GM12892 (cell line): ENCODE measurements at regions not wholly inside any gene's neighbourhood (a gene's known extent, or its start where the extent isn't known, plus 50 kb on each side); places are given as distances from the start of the nearest gene placed in this dataset.

Source experiments
- DNase-seq: peaks from one replicate; pipeline ENCODE4 v3.0.0; 2011; ENCODE audit not compliant: insufficient read length
- FAIRE-seq: peaks from 2 replicates; lab custom pipeline; 2011; peaks lifted over from hg19 to GRCh38; lab: Jason Lieb, UNC
- POLR2A ChIP-seq: IDR thresholded peaks from 2 replicates; pipeline ENCODE4 v1.6.1; 2011; ENCODE audit warnings: low read depth, low read length, control low read depth
- POLR2AphosphoS5 ChIP-seq: IDR thresholded peaks from 2 replicates; pipeline ENCODE4 v1.6.1; 2011; ENCODE audit warnings: low read depth, low read length, control low read depth
- TAF1 ChIP-seq: IDR thresholded peaks from 2 replicates; pipeline ENCODE4 v1.6.1; 2011; ENCODE audit warnings: low read depth, mild to moderate bottlenecking, control low read depth, low read length, borderline replicate concordance

GRCh38 chr11:15816260-15816871 is 540.0 kb downstream of the SOX6 start:
- no peak for DNase-seq
- no peak for FAIRE-seq
- no peak for TF ChIP-seq POLR2A
- TF ChIP-seq TAF1, result no peak
- TF ChIP-seq POLR2AphosphoS5, result no peak

GRCh38 chr11:15817001-15817400 is 539.3 kb downstream of the SOX6 start:
- no peak for FAIRE-seq
- DNase-seq, result no peak
- TF ChIP-seq POLR2A (no peak), POLR2AphosphoS5 (no peak), TAF1 (no peak)

- DNase-seq, result no peak
- TF ChIP-seq POLR2A (no peak), POLR2AphosphoS5 (no peak), TAF1 (no peak)
- FAIRE-seq, result no peak
Measured at GRCh38 chr11:15818132-15818842, 538.1 kb downstream of the SOX6 start.

- DNase-seq, result peak; percentile 11
- FAIRE-seq, result peak; percentile 98
- no peak for TF ChIP-seq POLR2A
- TF ChIP-seq POLR2AphosphoS5, result no peak
- TF ChIP-seq TAF1, result no peak
Measured at GRCh38 chr11:15819679-15820286, 536.6 kb downstream of the SOX6 start.

- TF ChIP-seq POLR2AphosphoS5 (no peak), POLR2A (no peak), TAF1 (no peak)
- FAIRE-seq, result no peak
Measured at GRCh38 chr11:15821451-15821850, 534.9 kb downstream of the SOX6 start.

GRCh38 chr11:15824060-15824459 is 532.3 kb downstream of the SOX6 start:
- no peak for TF ChIP-seq POLR2A
- no peak for TF ChIP-seq POLR2AphosphoS5
- no peak for TF ChIP-seq TAF1
- FAIRE-seq (no peak), DNase-seq (no peak)

More at GRCh38 chr11:15821451-15821850, 534.9 kb downstream of the SOX6 start:
- DNase-seq, result no peak

GRCh38 chr11:15825976-15826650 is 530.2 kb downstream of the SOX6 start:
- no peak for TF ChIP-seq POLR2A
- TF ChIP-seq TAF1, result no peak
- no peak for TF ChIP-seq POLR2AphosphoS5
- FAIRE-seq (no peak), DNase-seq (no peak)

GRCh38 chr11:15826826-15827225 is 529.5 kb downstream of the SOX6 start:
- DNase-seq (no peak), FAIRE-seq (no peak)
- no peak for TF ChIP-seq POLR2AphosphoS5
- TF ChIP-seq POLR2A, result no peak
- no peak for TF ChIP-seq TAF1

- no peak for TF ChIP-seq POLR2A
- no peak for TF ChIP-seq TAF1
- no peak for TF ChIP-seq POLR2AphosphoS5
- FAIRE-seq (no peak), DNase-seq (no peak)
Measured at GRCh38 chr11:15828215-15828853, 528.0 kb downstream of the SOX6 start.

- DNase-seq, result no peak
- no peak for TF ChIP-seq TAF1
- no peak for TF ChIP-seq POLR2AphosphoS5
- TF ChIP-seq POLR2A, result no peak
- peak; percentile 66 for FAIRE-seq
Measured at GRCh38 chr11:15829312-15829711, 527.0 kb downstream of the SOX6 start.

- no peak for TF ChIP-seq POLR2A
- no peak for TF ChIP-seq TAF1
- no peak for TF ChIP-seq POLR2AphosphoS5
- FAIRE-seq, result no peak
- DNase-seq, result no peak
Measured at GRCh38 chr11:15830741-15831428, 525.5 kb downstream of the SOX6 start.
